Fibroblast of skin of right quadriceps (primary cell): ENCODE measurements at regions not wholly inside any gene's neighbourhood (a gene's known extent, or its start where the extent isn't known, plus 50 kb on each side); places are given as distances from the start of the nearest gene placed in this dataset.
"Not testable (repeated sequence)": the region's sequence is repeated elsewhere in the genome, so short reads cannot be mapped to it uniquely, and the experiment has no call there.

Source experiments
- DNase-seq: peaks from one replicate; pipeline ENCODE4 v3.0.0-alpha.2; 2013

- DNase-seq, result peak; percentile 42
Measured at GRCh38 chr5:93359296-93359959, 221.6 kb downstream of the NR2F1-AS1 start.

- DNase-seq, result no peak
Measured at GRCh38 chr5:93358176-93358575, 222.8 kb downstream of the NR2F1-AS1 start.

- DNase-seq, result no peak
Measured at GRCh38 chr5:93357686-93358085, 223.3 kb downstream of the NR2F1-AS1 start.

GRCh38 chr5:93355691-93356090 is 225.3 kb downstream of the NR2F1-AS1 start:
- no peak for DNase-seq

- DNase-seq, result no peak
Measured at GRCh38 chr5:93352186-93352585, 228.8 kb downstream of the NR2F1-AS1 start.

GRCh38 chr5:93349613-93350012 is 231.4 kb downstream of the NR2F1-AS1 start:
- peak; percentile 42 for DNase-seq

GRCh38 chr5:93348231-93348630 is 232.8 kb downstream of the NR2F1-AS1 start:
- no peak for DNase-seq

- not testable (repeated sequence) for DNase-seq
Measured at GRCh38 chr5:93346850-93347249, 234.2 kb downstream of the NR2F1-AS1 start.

GRCh38 chr5:93346301-93346700 is 234.7 kb downstream of the NR2F1-AS1 start:
- DNase-seq, result no peak

- DNase-seq, result no peak
Measured at GRCh38 chr5:93343570-93343969, 237.4 kb downstream of the NR2F1-AS1 start.

GRCh38 chr5:93342563-93343061 is 238.4 kb downstream of the NR2F1-AS1 start:
- no peak for DNase-seq

- no peak for DNase-seq
Measured at GRCh38 chr5:93340881-93341280, 240.1 kb downstream of the NR2F1-AS1 start.

- DNase-seq, result no peak
Measured at GRCh38 chr5:93337138-93337537, 243.9 kb downstream of the NR2F1-AS1 start.

GRCh38 chr5:93336330-93337110 is 244.5 kb downstream of the NR2F1-AS1 start:
- DNase-seq, result no peak

- no peak for DNase-seq
Measured at GRCh38 chr5:93331863-93332262, 249.2 kb downstream of the NR2F1-AS1 start.

- DNase-seq, result no peak
Measured at GRCh38 chr5:93331241-93331640, 249.8 kb downstream of the NR2F1-AS1 start.

GRCh38 chr5:93330506-93330905 is 250.5 kb downstream of the NR2F1-AS1 start:
- DNase-seq, result no peak

GRCh38 chr5:93329756-93330155 is 251.3 kb downstream of the NR2F1-AS1 start:
- DNase-seq, result no peak

- DNase-seq, result no peak
Measured at GRCh38 chr5:93328833-93329232, 252.2 kb downstream of the NR2F1-AS1 start.

- DNase-seq, result no peak
Measured at GRCh38 chr5:93327605-93328004, 253.4 kb downstream of the NR2F1-AS1 start.

GRCh38 chr5:93325946-93326345 is 255.1 kb downstream of the NR2F1-AS1 start:
- no peak for DNase-seq

- DNase-seq, result no peak
Measured at GRCh38 chr5:93322974-93323860, 257.8 kb downstream of the NR2F1-AS1 start.

- no peak for DNase-seq
Measured at GRCh38 chr5:93320920-93321445, 260.0 kb downstream of the NR2F1-AS1 start.
